WTC11 (cell line): ENCODE measurements at regions not wholly inside any gene's neighbourhood (a gene's known extent, or its start where the extent isn't known, plus 50 kb on each side); places are given as distances from the start of the nearest gene placed in this dataset.

ENCODE experiments used
- CTCF ChIP-seq: fragments of 200-600 bp; IDR thresholded peaks from 2 replicates; pipeline ENCODE4 v1.8.0; 2022; ENCODE audit warnings: antibody characterized with exemption
- TEAD4 ChIP-seq: sonication (generic); formaldehyde crosslinking; IDR thresholded peaks from 2 replicates; pipeline ENCODE4 v1.8.0; 2022; ENCODE audit warnings: mild to moderate bottlenecking, missing genetic modification reagents
- ZNF416 ChIP-seq: fragments of 250-450 bp; sonication (Bioruptor Pico); IDR thresholded peaks from 2 replicates; pipeline ENCODE4 v1.9.0; 2021; ENCODE audit warnings: mild to moderate bottlenecking, inconsistent platforms

DNA sequence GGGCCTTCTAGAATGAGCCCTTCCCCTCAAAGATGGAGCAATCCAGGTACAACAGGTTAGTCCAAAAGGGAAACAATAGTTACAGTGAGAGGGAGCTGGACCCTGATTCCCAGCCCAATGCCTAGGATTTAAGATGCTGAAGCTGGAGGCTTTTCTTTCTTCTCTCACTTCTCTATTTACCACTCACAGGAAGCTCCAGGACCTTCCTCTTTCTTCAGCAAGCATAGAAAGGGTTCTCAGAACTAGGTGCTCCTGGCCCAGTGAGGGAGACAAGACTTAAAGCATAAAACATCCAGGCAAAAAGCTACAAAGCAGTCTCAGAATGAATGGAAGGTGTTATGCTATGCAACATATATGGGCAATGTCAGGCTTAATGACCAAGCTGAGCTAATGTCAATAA lies 279.0 kb downstream of the SRBD1 start:
- TF ChIP-seq CTCF (no peak), TEAD4 (CRISPR knock-in tag) (no peak), ZNF416 (no peak)
